ENCODE measurements at regions not wholly inside any gene's neighbourhood (a gene's known extent, or its start where the extent isn't known, plus 50 kb on each side); places are given as distances from the start of the nearest gene placed in this dataset.

GRCh38 chr12:17878714-17879113, 211.3 kb downstream of the RERGL start:
- no TSS peak for BruUV-seq (replicated peaks)

More at GRCh38 chr12:17878714-17879113, 211.3 kb downstream of the RERGL start:
- ChIA-PET POLR2A (interaction anchor here (0.6 to 0.8 kb wide), 2 partner anchors 31 to 405 kb away, joined by 3 read pairs; no protein-coding TSS in a partner anchor), CTCF (ENCODE audit: low intra/inter-chr PET ratio) (no interaction called here)
- Histone ChIP-seq H3K9ac (ENCODE audit: insufficient read depth in 1 of 2, low read depth in 2 of 2, low read length in 2 of 2) (no peak overlapping the region), H3K4me1 (replicated peaks in 1 of 2; ENCODE audit: control insufficient read depth in 2 of 2, insufficient read depth in 2 of 2, low read length in 2 of 2) (no peaks in the 10 kb centered on the region), H4K20me1 (replicated peaks; ENCODE audit: control insufficient read depth, insufficient read depth, low read length) (no peaks in the 10 kb centered on the region), H3K36me3 (ENCODE audit: control insufficient read depth, insufficient read depth, low read length) (no peaks in the 10 kb centered on the region), H3K4me2 (ENCODE audit: insufficient read depth, low read length) (no peak overlapping the region), H3K27ac (ENCODE audit: extremely low read depth, low read depth, low read length) (no peak overlapping the region), H3K79me2 (ENCODE audit: control insufficient read depth, insufficient read depth, low read length) (no peaks in the 10 kb centered on the region), H2AFZ (ENCODE audit: low read depth, low read length) (no peak overlapping the region), H3K9me3 (replicated peaks; ENCODE audit: control insufficient read depth, insufficient read depth, low read depth, low read length) (no peaks in the 10 kb centered on the region), H3K9me1 (ENCODE audit: control insufficient read depth, insufficient read depth, low read length) (no peaks in the 10 kb centered on the region), H3K4me3 (no peak overlapping the region), H3K27me3 (ENCODE audit: control insufficient read depth in 2 of 2, insufficient read depth in 2 of 2, low read length in 2 of 2) (no peaks in the 10 kb centered on the region)
- TF ChIP-seq KHSRP (IDR thresholded peaks at IDR 0.05) (no peak), MTA3 (IDR thresholded peaks at IDR 0.05; ENCODE audit: borderline replicate concordance) (no peak), CBFA2T2 (conservative IDR thresholded peaks at IDR 0.05) (no peak), JUN (IDR thresholded peaks at IDR 0.05; ENCODE audit: borderline replicate concordance, low read depth, low read length) (no peak), JUN (CRISPR knock-in tag; IDR thresholded peaks at IDR 0.05; ENCODE audit: borderline replicate concordance) (no peak), HNRNPH1 (optimal IDR thresholded peaks at IDR 0.05; ENCODE audit: low read depth, low read length) (no peak), SP2 (IDR thresholded peaks at IDR 0.05; ENCODE audit: extremely low read depth, low read depth, low read length, poor library complexity, severe bottlenecking) (no peak), MAZ (CRISPR knock-in tag; conservative IDR thresholded peaks at IDR 0.05 in 1 of 2, IDR thresholded peaks at IDR 0.05 in 1 of 2) (no peak), ZSCAN32 (CRISPR knock-in tag; IDR thresholded peaks at IDR 0.05) (no peak), NBN (IDR thresholded peaks at IDR 0.05; ENCODE audit: low read depth) (no peak)
- TF ChIP-seq, protein P1, sequence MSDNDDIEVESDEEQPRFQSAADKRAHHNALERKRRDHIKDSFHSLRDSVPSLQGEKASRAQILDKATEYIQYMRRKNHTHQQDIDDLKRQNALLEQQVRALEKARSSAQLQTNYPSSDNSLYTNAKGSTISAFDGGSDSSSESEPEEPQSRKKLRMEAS (CRISPR knock-in tag; IDR thresholded peaks at IDR 0.05): no peak
- TF ChIP-seq, protein P2, sequence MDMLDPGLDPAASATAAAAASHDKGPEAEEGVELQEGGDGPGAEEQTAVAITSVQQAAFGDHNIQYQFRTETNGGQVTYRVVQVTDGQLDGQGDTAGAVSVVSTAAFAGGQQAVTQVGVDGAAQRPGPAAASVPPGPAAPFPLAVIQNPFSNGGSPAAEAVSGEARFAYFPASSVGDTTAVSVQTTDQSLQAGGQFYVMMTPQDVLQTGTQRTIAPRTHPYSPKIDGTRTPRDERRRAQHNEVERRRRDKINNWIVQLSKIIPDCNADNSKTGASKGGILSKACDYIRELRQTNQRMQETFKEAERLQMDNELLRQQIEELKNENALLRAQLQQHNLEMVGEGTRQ (CRISPR knock-in tag; IDR thresholded peaks at IDR 0.05): no peak
- DNase-seq (ENCODE audit: extremely low read depth in 1 of 4, low spot score in 3 of 4): no peak
- ATAC-seq: no peak
- intact Hi-C loops (cut with micrococcal nuclease) (no loop called here), in situ Hi-C loops (cut with MboI) (no loop called here)
- no peak for FAIRE-seq
- 0% methylated on average over 1 of the region's 1 CpG for WGBS (ENCODE audit: insufficient coverage, low coverage, missing lambda C conversion rate)
